ENCODE measurements at regions not wholly inside any gene's neighbourhood (a gene's known extent, or its start where the extent isn't known, plus 50 kb on each side); places are given as distances from the start of the nearest gene placed in this dataset.

- TF ChIP-seq TCF7 (IDR thresholded peaks at IDR 0.05; ENCODE audit: low read depth) (no peak), CTCF (CRISPR knock-in tag; IDR thresholded peaks at IDR 0.05) (no peak), ZNF704 (CRISPR knock-in tag; IDR thresholded peaks at IDR 0.05; ENCODE audit: borderline replicate concordance) (no peak), MAFK (conservative IDR thresholded peaks at IDR 0.05 in 1 of 2, IDR thresholded peaks at IDR 0.05 in 1 of 2; ENCODE audit: low read length in 2 of 2) (no peak), NFRKB (IDR thresholded peaks at IDR 0.05) (no peak), CHD2 (IDR thresholded peaks at IDR 0.05; ENCODE audit: low read depth, low read length) (no peak), REST (IDR thresholded peaks at IDR 0.05; ENCODE audit: borderline replicate concordance in 1 of 2, low read depth in 1 of 2, low read length in 2 of 2) (no peak), KLF16 (CRISPR knock-in tag; IDR thresholded peaks at IDR 0.05) (no peak)
Observed at GRCh38 chr2:67945940-67946339, 116.9 kb downstream of the C1D start.
